NCI-H226 (cell line): ENCODE measurements at regions not wholly inside any gene's neighbourhood (a gene's known extent, or its start where the extent isn't known, plus 50 kb on each side); places are given as distances from the start of the nearest gene placed in this dataset.
A peak's percentile ranks its signal among the peaks of the same experiment; 100 is the strongest.
"Not testable (repeated sequence)": the region's sequence is repeated elsewhere in the genome, so short reads cannot be mapped to it uniquely, and the experiment has no call there.

Experiments
- DNase-seq: peaks from one replicate; pipeline ENCODE4 v3.0.0-alpha.2; 2015

DNA sequence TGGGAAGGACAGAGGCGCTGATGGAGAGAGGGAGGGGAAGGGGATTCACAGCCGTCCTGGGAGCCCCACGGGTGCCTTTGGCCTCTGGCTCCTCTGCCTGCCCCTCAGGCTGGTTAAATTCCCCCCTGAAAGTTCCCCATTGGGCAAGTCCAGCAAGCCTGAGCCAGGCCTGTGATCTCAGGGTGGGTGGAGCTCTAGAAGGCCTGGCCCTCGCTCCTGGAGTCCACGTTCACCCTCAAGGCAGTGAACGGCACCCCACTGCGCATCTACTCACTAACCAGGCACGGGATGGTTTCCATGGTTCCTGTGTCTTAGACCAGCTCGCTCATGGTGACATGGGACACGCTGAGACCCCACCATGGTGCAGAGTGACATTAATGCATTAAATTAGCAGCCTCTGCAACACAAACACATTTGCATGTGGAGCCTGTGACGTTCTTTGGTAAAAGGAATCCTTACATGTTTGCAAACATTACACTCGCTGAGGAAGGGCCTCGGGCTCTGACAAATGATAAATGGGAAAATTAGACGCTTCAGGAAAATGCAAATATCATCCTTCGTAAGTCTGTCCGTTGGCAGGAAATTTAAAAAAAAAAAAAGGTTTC lies 452.7 kb downstream of the PREX1 start:
- no peak for DNase-seq

DNA sequence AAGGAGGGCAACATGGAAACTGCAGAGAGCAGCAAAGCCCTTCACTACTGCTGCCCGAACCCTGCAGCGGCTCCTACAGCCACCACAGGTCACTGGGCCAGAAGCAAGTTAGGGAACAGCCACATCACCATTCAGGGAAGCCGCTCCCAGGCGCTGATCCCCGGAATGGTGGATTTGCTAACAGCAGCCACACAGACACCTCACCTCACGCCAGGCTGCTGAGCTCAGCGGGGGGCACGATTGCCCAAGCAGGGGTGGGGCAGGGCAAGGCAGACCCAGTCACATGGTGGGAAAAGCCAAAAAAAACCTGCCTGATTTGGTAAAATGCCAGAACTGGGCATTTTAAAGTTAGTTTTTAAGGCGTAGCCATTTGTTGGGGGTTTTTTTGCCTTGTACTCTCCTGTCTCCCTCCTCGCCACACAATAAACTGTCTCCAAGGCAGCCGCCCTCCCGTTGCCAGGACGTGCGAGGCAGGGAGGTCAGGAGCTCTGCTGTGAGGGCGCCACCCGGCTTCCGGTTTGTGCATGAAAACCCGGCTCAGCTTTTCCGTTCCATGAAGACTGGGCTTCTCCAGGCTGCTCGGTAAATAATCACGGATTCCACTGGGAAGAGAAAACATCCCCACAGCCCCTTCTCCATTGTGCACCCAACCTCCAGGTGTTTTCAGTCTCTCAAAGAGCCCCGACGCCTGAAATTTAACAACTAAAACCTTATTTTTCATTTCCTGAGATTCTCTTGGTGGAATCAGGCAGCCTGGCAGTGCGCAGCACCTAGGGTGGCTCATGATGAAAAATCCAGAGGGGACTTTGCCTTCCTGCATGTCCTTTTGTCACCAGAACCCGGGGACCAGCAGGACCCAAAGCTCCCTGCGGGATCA lies 453.5 kb downstream of the PREX1 start:
- peak; percentile 20 for DNase-seq

DNA sequence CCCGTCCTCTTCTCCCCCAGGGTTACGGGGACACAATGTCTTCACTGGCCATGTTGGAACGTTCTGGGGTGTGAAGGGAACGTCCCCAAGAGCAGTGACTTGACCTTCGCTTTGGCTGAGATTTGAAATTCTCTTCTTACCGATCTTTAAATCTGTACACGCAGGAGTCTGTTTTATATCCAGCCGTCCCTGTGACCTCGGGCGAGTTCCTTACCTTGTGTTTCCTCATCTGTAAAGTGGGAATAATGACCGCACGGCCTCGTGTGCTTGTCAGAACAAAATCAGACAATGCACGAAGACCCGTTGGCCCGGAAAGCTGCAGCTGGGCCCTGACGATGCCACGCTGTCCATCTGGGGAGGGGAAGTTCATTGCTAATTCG lies 454.3 kb downstream of the PREX1 start:
- DNase-seq = no peak

DNA sequence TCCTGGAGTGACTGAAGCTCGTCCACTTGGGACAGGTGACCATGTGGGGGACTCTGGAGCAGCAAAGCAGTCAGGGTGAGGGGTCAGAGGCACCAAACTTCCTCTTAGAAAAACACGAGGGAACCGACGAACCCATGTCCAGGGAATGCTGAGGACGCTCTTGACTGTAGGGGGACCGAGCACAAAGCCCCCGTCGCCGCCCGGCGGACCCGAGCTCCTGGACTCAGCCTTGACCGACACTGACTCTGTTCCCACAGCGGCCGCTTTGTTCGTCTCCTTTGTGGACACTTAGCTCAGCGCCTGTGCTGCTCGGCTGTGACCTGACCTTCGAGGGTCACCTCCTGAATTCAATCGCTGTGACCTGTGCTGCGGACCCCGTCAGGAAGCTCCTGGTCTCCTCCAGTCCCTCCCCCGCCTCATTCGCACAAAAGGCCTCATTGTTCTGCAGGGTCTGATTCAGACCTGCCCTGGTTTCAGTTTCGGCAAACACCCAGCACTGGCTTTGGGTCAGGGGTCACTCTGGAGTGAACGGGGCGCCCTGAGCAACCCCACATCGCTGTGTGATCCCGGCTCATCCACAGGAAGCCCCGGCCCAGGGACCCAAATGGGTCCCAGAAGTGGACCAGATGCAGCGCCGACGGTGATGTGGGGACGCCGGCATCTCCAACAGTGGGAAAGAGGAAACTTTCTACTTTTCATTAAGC lies 454.8 kb downstream of the PREX1 start:
- DNase-seq = not testable (repeated sequence)

- no peak for DNase-seq
Observed at GRCh38 chr20:48371211-48371610, 456.6 kb downstream of the PREX1 start.

DNA sequence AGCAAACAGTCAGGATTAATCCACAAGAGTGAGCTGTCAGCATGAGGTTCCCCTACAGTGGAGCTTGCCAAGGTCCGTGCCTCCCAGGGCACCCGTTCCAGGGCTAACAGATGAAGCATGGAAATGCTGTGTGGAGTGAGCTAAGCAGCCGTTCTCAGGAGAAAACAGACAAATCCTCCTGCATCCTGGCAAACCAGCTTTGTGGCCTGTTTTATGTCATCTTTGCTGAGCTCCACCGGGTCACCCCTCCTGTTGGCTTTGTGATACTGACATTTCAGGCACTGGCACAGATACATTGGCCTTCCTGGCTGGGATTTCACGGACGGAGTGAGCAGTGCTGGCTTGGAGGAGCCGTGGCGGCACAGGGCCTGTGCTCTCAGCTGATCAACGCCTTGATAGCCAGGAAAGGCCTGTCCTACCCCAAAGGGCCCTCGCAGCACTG lies 459.2 kb downstream of the PREX1 start:
- not testable (repeated sequence) for DNase-seq

- not testable (repeated sequence) for DNase-seq
Observed at GRCh38 chr20:48367541-48368358, 460.0 kb downstream of the PREX1 start.

DNA sequence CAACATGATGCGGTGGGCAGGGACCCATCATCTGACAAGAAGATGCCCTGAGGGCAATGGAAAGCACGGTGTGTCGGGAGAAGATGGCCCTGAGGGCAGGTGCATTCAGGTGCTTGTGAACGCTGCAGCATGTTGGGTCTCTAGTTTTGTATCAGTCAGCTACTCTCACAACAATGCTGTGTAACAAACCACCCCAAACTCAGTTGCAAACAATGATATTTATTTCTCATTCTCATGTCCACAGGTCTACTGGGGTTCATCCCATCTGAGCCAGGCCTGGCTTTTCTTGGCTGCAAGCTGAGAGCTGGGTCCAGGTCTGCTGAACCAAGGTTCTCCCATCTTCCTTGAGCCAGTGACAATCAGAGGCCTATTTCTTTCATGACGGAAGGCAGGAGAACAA lies 461.6 kb downstream of the PREX1 start:
- no peak for DNase-seq

DNA sequence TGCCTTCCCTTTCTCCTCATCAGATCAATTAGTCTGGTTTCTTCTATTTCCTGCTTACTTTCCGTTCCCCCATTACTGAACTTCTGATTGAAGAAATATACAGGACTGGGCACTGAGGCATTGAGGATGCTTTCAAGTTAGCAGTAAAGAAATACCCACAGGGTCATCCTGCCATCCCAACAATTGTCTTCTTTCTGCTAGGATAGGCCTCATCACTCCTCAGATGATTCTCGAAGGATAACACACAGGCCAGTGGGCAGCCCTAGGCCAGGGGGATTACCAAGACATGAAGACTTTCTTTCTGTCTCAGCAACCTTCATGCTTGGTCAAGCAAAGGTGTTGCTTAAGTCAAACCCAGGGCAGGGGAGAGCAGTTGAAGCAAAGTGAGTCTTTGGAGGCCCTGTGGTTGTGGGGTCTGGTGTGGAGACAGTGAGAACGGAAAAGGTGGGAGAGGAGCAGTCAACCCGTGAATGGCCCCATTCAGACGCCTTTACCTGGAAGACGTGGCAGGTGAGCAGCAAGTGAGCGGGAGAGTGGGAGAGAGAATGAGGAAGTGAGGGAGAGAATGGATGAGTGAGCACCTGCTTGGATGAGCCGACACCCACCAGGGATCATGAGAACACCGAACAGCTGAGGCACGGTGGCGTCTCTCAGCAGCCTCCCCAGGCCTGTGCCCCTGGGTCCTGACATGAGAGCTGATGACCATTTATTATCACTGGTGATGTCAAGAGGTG lies 462.9 kb downstream of the PREX1 start:
- DNase-seq = no peak

DNA sequence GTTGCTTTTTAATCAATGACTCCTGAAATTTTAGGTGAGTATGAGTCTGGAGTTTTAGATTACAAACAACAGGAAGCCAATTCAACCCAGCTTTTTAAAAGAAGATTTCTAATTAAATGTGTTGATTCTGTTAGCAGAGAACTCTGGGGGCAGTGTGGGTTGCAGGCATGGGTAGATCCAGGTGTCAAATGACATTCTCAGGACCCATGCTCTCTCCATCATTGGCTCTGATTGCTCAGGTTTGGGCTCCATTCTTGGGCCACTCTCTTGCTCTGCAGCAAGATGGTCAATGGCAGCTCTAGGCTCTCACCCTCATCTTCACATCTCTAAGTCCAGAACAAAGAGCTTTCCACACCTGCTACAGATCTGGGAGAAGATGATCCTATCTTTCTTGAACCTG lies 463.7 kb downstream of the PREX1 start:
- no peak for DNase-seq

- DNase-seq = no peak
Observed at GRCh38 chr20:48360342-48360975, 467.3 kb downstream of the PREX1 start.

DNA sequence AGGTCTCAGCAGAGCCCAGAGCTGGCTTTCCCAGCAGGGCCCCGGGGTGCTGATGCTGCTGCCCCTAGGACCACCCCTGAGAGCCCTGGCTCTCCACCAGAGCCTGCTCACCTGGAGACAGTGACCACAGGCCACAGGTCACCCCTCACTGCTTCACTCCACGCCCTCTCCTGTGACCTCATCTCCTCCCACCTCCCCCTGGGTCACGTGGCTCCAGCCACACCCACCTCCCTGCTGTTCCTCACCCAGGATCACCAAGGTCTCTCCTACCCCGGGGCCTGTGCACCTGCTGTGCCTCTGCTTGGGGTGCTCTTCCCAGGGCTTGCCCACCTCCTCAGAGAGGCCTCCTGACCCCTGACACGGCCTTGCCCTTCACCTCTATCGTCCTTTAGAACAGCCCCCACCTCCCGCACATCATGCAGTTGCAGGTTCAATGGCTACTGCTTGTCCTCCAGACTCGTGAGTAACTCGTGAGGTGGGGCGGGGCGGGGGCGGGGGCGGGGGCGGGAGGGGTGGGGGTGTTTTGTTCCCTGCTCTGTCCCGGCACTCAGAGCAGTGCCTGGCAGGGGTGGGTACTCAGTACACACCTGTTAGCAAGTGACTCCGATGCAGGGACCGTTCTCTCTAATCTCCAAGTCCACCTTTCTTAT lies 468.0 kb downstream of the PREX1 start:
- no peak for DNase-seq

- not testable (repeated sequence) for DNase-seq
Observed at GRCh38 chr20:48359055-48359390, 468.8 kb downstream of the PREX1 start.

DNA sequence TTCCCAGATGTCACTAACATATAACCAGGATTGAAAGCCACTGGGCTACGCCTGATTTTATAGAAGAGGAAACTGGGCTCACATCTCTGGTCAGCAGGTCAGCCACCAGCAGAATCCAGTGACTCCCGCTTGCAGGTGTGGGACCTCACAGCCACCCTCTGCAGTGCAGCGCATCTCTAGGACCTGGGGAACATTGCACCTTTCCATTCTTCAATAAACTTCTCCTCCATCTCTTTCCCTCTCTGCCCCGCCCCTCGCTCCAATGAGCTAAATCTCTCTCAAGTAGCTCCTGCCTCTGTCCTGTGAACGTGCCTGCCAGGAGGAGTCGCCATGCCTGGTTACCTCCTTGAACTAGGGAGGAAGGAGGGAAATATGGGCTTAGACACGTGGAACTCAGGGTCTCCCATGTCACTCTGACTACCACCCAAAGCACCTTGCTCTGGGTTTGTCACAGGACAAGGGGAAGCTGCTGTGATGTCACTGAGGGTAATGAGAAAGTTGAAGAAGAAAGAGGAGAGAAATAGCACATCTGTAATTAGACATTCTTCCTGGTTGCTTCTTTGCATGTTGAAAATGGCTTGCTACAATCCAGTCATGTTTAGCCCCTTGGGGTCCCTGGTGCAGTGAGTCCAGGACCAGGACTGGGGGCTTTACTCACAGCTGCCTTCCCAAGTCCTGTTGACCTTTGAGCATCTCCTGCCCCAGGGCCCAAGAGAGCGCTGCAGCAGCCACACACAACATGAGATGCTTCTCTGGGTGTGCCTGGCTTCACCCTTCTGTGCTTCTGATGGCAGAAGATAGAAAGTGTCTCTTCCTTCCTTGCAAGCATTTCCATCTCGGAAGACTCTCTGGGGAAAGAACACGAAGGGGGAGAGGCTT lies 469.4 kb downstream of the PREX1 start:
- DNase-seq = no peak

DNA sequence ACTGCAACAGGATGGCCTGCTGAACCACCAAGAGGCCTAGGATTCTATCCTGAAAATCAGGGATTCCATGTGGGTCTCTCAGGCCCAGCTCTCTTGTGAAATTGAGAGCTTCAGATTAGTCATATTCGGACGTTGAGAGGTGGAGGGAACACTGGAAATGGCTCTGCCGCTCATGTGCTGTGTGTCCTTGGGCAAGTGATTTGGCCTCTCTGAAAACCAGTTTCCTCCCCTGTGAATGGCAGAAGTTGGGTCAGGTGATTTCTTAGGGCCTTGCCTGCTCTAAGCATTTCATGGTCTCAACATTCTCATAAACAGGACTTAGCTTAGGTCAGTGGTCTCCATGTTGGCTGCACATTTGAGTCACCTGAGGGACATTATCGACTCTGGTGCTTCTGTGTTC lies 470.1 kb downstream of the PREX1 start:
- no peak for DNase-seq

- DNase-seq = no peak
Observed at GRCh38 chr20:48354903-48355302, 472.9 kb downstream of the PREX1 start.

DNA sequence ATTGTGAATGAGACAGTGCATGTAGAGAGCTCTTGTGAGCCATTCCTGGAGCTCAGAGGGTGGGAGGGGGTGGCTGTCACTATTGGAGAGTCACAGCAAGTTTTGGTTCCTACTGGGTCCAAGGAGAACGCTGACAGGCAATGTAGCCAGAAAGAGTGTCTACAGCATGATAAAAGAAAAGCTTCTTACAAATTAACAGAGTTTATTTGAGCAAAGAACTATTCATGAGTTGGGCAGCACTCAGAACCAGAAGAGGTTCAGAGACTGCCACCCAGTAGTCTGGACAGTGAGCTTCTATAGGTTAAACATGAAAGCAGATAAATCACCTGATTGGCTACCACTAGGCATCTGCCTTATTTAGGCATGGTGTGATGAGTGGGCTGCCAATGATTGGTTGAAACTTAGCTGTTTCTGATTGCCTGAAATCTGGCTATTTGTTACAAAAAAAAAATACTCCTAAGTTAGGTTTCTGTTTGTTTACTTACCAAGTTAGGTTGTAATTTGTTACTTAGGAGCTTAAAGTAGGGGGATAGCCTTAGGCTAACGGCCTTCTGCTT lies 473.4 kb downstream of the PREX1 start:
- DNase-seq = no peak

GRCh38 chr20:48352628-48353027 lies 475.2 kb downstream of the PREX1 start:
- no peak for DNase-seq

DNA sequence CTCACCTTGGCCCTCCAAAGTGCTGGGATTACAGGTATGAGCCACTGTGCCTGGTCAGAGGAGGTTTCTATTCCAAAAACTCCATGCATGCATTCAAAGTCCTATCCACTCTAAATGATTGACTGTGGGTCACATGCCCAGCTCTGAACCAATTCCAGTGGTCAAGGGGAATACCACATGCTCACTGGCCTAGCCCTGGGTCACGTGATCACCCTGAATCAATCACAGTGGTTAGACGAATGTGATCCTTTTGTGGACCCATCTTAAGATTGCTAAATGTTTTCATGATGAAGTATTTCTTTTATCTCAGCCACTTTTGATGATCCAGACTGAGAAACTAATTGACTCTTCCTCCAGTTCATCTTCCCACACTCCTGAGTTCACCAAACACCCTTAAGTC lies 475.8 kb downstream of the PREX1 start:
- DNase-seq = no peak
